Fibroblast of upper back skin (primary cell): ENCODE measurements at regions not wholly inside any gene's neighbourhood (a gene's known extent, or its start where the extent isn't known, plus 50 kb on each side); places are given as distances from the start of the nearest gene placed in this dataset.
"Not testable (repeated sequence)": the region's sequence is repeated elsewhere in the genome, so short reads cannot be mapped to it uniquely, and the experiment has no call there.

Source experiments
- DNase-seq: peaks from one replicate; pipeline ENCODE4 v3.0.0-alpha.2; 2013

DNA sequence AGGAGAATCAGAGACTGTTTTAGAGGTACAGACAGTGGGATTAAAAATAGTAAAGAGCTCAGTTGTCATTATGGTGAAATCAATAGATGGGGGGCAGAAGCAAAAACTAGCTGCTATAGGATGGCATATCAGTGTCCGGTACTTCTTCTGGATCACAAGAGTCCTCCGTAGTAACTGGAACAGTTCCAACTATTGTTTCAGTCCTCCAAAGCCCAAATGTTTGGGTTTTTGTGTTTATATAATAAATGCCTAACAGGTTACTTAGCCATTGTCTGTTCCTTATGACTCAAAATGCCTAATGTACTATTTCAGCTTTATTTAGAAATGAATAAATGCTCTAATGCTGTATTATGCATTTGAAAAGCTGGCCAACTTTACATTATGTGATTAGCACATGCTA is 401.2 kb downstream of the PTH2R start:
- no peak for DNase-seq

DNA sequence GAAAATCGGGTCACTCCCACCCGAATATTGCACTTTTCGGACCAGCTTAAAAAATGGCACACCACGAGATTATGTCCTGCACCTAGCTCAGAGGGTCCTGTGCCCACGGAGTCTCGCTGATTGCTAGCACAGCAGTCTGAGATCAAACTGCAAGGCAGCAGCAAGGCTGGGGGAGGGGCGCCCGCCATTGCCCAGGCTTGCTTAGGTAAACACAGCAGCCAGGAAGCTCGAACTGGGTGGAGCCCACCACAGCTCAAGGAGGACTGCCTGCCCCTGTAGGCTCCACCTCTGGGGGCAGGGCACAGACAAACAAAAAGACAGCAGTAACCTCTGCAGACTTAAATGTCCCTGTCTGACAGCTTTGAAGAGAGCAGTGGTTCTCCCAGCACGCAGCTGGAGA is 405.3 kb downstream of the PTH2R start:
- DNase-seq: not testable (repeated sequence)

GRCh38 chr2:208819190-208819589 is 412.6 kb downstream of the PTH2R start:
- no peak for DNase-seq

GRCh38 chr2:208820014-208820688 is 413.6 kb downstream of the PTH2R start:
- DNase-seq: no peak

DNA sequence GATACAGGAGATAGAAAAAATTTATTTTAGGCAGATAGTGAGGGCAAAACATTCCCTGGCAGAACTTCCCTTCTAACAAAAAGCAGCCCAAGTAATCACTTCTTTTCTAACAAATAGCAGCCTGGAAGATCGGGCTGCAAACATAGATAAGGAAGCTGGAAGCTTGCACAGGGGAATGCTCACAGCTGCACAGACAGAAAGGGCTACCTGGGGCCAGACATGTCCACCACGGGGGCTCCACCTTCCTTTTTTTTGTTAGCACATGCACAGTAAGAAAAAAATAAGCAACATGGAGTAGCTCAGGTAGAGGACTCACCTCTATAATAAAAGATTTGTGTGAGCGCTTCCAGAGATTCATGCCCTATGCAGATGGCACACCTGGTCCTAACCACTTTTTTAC is 420.5 kb downstream of the PTH2R start:
- DNase-seq: no peak

DNA sequence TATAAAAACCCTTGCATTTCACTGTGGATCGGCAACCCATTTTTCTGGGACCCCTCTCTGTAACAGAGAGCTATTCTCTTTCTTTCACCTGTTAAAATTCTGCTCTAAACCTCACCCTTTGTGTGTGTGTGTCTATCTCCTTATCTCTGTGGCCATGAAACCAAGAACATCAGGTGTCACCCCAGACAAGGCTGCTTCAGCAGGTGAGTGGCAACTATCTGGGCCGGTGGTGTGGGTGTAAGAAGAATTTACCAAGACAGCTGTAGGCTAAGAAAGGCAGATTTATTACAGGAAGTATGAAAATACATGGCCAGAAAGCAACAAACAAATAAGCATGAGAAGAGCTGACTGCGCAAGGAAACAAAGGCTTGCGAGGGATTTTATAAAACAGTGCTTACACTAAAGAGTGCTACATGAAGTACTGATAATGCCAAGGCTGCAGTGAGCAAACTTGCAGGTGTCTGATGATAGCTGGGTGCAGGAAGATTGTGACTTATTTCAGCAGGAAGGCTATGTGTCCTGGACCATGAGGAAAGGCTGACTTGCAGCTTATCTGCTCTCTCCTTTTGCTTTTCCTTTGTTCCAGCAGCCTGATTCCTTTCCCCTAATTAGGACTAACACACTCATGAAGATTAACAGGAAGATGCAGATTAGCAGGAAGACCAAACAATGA is 421.1 kb downstream of the PTH2R start:
- DNase-seq: no peak

GRCh38 chr2:208830203-208830602 is 423.6 kb downstream of the PTH2R start:
- DNase-seq: no peak

DNA sequence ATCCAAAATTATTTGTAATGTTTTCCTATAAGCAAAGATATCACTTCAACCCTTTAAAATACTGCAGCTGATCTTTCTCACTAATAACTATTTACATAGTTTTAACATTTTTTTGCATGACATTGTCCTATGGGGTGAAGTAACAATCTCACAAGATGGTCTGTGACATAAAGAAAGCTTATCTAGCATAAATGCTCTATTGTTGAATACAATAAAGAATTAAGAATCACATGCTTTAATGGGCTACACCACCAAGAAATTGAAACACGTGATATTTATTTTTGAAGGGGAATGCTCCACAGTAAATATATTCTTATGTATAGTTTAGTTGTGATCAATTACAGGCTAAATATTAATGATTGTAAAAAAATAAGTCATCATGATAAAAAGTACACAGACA is 441.1 kb downstream of the PTH2R start:
- DNase-seq: no peak

- DNase-seq: no peak
These were observed 448.1 kb downstream of the PTH2R start for GRCh38 chr2:208854717-208855116.

DNA sequence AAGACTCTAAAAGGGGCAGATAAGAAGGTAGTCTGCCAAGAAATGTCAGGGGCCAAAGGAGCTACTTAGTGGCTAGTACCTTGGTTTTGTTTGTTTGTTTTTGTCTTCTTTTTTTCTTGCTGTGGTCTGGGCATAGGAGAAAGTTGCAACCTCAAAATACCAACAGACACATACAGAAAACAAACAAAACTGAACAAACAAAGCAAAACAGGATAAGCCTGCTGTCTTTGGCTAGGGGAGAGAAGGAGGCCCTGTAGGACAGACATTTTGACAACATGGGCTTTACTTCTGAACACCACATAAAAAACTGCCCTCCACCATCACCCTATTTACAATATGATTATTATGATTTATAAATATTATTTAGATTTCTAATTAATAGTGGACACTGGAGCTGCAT is 460.8 kb downstream of the PTH2R start:
- no peak for DNase-seq

DNA sequence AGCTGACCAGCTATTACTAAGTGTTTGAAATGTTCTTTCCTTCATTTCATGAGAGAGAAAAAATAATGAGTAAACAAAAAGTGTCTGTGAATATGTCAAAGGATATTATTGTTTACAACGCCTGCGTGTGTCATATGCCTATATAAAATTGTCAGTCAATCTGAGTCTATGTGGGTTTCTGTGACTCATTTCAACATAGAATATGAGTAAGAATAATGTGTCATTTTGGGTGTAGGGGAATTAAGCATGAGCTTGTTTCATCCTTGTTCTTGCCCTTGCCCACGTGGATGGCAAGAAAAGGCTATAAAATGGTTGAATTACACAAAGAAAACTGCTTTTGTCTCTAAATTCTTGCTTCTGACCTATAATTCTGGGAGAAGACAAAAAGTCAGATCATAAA is 466.0 kb downstream of the PTH2R start:
- no peak for DNase-seq

- no peak for DNase-seq
These were observed 473.1 kb downstream of the PTH2R start for GRCh38 chr2:208879666-208880065.

GRCh38 chr2:208880171-208880570 is 473.6 kb downstream of the PTH2R start:
- no peak for DNase-seq

- DNase-seq: no peak
These were observed 483.9 kb downstream of the PTH2R start for GRCh38 chr2:208890486-208890885.

GRCh38 chr2:208892203-208892602 is 485.6 kb downstream of the PTH2R start:
- DNase-seq: no peak

GRCh38 chr2:208906330-208906729 is 499.7 kb downstream of the PTH2R start:
- no peak for DNase-seq

GRCh38 chr2:208915401-208915800 is 508.4 kb upstream of the MAP2 start:
- no peak for DNase-seq

GRCh38 chr2:208916881-208917280 is 507.0 kb upstream of the MAP2 start:
- DNase-seq: no peak

DNA sequence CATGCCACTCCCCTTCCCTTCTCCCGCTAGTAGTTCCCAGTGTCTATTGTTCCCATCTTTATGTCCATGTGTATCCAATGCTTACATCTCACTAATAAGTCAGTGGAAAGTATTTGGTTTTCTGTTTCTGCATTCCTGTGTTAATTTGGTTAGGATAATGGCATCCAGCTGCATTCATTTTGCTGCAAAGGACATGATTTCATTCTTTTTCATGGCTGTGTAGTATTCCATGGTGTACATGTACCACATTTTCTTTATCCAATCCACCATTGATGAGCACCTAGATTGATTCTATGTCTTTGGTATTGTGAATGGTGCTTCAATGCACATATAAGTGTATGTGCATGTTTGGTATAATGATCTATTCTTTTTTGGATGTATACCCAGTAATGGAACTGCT is 502.5 kb upstream of the MAP2 start:
- DNase-seq: not testable (repeated sequence)

DNA sequence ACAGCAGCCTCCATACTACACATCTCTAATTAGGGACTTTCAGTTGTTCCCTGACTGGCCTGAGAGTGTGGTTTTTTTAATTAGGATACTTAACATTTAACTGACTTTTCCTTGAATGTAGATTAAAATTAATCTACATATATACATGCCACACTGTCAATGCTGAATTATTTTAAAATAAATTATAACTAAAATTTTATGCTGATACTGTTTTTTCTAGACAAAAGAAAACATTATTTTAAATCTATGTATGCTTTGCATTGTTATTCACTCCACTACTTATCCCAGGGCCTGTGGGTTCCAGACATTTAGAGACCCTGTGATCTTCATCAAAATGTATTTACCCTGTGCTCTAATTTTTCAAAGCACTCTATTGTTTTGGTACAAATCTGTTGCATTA is 496.0 kb upstream of the MAP2 start:
- no peak for DNase-seq

DNA sequence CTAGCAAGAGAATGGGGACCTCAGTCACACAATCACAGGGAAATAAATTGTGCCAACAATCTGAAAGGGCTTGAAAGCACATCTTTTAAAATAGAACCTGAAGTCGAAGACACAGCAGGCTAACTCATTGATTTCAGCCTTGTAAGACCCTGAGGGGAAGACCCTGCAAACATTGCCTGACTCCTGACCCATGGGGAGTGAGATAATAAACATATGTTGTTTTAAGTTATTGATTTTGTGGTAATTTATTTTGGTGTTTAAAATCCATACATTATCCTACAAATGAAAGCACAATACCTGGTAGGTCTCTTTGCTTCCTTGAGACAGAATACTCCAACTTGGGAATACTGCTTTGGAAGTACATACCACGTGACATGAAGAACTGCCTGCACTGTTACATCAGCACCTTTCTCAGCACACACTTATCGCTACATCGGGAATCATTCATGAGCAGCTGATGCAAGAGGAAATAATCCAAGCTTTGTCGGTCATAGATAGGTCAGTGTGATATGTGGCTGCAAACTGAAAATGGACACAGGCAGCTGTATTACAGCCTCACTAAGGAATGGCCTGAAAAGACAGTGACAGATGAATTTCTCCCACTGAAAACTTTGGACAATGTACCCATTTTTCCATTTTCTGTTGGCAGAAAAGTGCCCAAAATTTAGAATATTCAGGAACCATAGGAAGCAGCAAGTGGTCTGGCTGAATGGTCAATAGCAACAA is 494.5 kb upstream of the MAP2 start:
- DNase-seq: peak; percentile 1

- DNase-seq: no peak
These were observed 493.9 kb upstream of the MAP2 start for GRCh38 chr2:208929894-208930427.

DNA sequence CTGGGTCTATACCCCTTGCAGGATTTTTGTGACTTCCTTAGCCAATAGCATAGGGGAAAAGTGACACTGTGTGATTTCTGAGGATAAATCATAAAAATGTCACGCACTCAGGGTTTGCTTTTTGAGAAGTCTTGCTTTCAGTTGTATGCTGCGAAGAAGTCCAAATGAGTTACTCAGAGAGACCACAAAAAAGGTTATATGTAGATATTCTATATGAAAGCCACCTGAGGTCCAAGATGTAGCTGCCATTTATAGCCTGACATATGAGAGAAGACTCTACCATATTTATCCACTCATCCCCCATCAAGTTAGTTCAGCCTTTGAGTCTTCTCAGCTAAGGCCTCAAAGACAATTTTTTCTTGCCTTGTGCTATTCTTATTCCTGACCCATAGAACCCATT is 488.3 kb upstream of the MAP2 start:
- DNase-seq: no peak

DNA sequence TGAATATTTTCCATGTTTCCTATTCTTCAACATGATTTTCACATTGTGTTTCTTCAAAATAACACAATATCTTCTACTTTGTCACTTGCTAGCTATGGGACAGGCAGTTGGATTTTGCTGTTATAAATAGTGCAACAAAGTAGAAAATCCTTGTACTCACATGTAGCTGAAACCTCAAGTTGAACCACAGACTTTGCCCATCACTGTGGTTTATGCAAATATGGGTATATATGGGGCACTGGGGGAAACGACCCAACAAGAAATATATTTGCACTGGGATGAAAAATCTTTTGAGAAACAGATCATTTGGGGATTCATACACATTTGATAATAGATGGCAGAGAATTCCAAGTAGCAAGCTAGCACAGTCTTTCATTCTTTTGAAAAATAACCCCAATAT is 486.3 kb upstream of the MAP2 start:
- DNase-seq: no peak
